ENCODE measurements at regions not wholly inside any gene's neighbourhood (a gene's known extent, or its start where the extent isn't known, plus 50 kb on each side); places are given as distances from the start of the nearest gene placed in this dataset.

- DNase-seq, result no peak
Measured at GRCh38 chr6:6533176-6533575, 55.3 kb upstream of the LY86 start.

- DNase-seq, result no peak
Measured at GRCh38 chr6:6534399-6534798, 54.1 kb upstream of the LY86 start.

GRCh38 chr6:6537488-6538260 lies 50.8 kb upstream of the LY86 start:
- no peak for DNase-seq

GRCh38 chr6:6538261-6538660 lies 50.3 kb upstream of the LY86 start:
- no peak for DNase-seq

All from activated CD8-positive, alpha-beta memory T cell treated with anti-CD3 and anti-CD28 coated beads for 24 hours (primary cell).